Thyroid gland (tissue), 4 donors: ENCODE measurements at regions not wholly inside any gene's neighbourhood (a gene's known extent, or its start where the extent isn't known, plus 50 kb on each side); places are given as distances from the start of the nearest gene placed in this dataset.

ENCODE experiments used
- DNase-seq, 2 donors: peaks; one replicate each; pipeline ENCODE4 v3.0.0-alpha.2; 2019
- H3K27ac ChIP-seq, 3 donors: fragments of 200-600 bp; sonication (generic); 1 replicate in 2 of 3; 2 replicates in 1 of 3; pipeline ENCODE4 v1.5.1; 2016 to 2019; ENCODE audit warnings: mild to moderate bottlenecking in 1 of 3, moderate library complexity in 1 of 3
- H3K27me3 ChIP-seq: fragments of 200-600 bp; sonication (generic); one replicate; pipeline ENCODE4 v1.5.1; 2019
- H3K36me3 ChIP-seq, 2 donors: fragments of 200-600 bp; sonication (generic); one replicate each; pipeline ENCODE4 v1.5.1; 2016 to 2019
- H3K4me1 ChIP-seq, 2 donors: fragments of 200-600 bp; sonication (generic); one replicate each; pipeline ENCODE4 v1.5.1; 2017 to 2019
- H3K4me3 ChIP-seq, 3 donors: fragments of 200-600 bp; sonication (generic); replicated peaks in 1 of 3; 1 replicate in 2 of 3; 2 replicates in 1 of 3; pipeline ENCODE4 v1.5.1; 2016; ENCODE audit warnings: mild to moderate bottlenecking in 1 of 3
- H3K9me3 ChIP-seq: fragments of 200-600 bp; sonication (generic); one replicate; pipeline ENCODE4 v1.5.1; 2017
- POLR2A ChIP-seq, 2 donors: fragments of 450-650 bp; IDR thresholded peaks; one replicate each; pipeline ENCODE4 v1.6.1; 2017; ENCODE audit warnings: antibody characterized with exemption in 2 of 2, mild to moderate bottlenecking in 2 of 2, moderate library complexity in 1 of 2
- WGBS, 2 donors: methylation state at CpG; one replicate each; pipeline ENCODE4 v1.1.5; 2017; 5-methylcytosine and 5-hydroxymethylcytosine counted together
- intact Hi-C: fragments of 100-400 bp; cut with DNase I; formaldehyde crosslinking; loops from one replicate; pipeline ENCODE4 v1.15.1; 2023
- TF ChIP-seq, protein P1 (sequence below), 6 experiments: fragments of 200-600 bp in 3 of 6; fragments of 450-650 bp in 3 of 6; sonication (generic) in 3 of 6; IDR thresholded peaks; one replicate each; pipeline ENCODE4 v1.5.1; 2016 to 2019; ENCODE audit warnings: antibody characterized with exemption in 6 of 6, mild to moderate bottlenecking in 2 of 6, inconsistent platforms in 1 of 6, moderate library complexity in 1 of 6

DNA sequence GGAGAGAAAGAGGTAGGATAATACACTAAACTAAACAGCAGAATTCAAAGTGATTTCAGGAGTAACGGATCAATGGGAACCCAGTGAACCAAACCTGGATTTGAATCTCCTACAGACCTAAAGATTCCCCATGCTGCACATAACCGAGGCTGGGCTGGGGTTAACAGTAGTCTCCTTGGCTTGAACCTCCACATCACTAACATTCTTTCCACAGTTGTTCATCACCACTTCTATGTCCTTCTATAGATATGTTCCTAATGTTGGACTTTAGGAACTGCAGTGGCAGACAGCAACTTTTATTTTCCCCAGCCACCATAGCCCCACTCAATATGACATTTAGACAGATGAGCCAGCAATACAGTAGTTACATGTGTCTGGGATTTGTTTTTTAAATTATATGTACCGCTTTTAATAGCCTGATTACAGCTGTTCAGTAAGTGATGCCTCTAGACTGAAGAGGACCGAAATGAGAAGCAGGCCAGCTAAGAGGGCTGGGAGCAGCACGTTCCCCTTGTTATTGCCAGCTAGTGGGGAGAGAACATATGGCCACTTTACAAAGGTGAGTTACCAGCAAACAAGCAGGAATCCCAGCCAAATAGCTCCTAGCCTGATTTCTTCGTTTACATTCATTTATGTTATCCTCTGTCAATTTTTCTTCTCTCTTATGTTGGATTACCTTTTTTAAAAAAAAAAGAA, 472.6 kb upstream of the CDIN1 start:
- WGBS, 2 donors: 61 to 71% methylated on average over 6 of the region's 6 CpGs

DNA sequence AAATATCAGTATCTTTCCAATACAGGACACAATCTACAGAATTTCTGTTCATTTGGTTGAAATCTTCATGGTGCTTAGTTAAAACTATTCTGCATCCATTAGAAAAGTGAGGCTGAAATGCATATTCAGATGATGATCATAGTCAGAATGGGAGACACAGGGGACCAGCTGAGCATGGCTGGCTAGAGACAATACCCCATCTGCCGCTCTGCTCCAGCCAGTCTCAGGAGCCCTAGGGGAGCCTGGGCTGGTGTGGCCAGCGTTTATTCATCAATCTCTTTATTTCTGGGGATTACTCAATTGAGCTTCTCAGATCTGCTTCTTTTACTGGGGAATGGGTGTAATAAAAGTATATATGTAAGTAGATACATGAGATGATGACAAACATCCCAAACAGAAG, 470.9 kb upstream of the CDIN1 start:
- Histone ChIP-seq H3K4me3 (no peak overlapping the region), H3K4me1 (no peaks in the 10 kb centered on the region), H3K9me3 (no peaks in the 10 kb centered on the region), H3K27me3 (no peaks in the 10 kb centered on the region), H3K27ac (no peak overlapping the region), H3K36me3 (no peaks in the 10 kb centered on the region)
- WGBS, 2 donors: 88 to 92% methylated on average over 2 of the region's 2 CpGs
- TF ChIP-seq, protein P1, sequence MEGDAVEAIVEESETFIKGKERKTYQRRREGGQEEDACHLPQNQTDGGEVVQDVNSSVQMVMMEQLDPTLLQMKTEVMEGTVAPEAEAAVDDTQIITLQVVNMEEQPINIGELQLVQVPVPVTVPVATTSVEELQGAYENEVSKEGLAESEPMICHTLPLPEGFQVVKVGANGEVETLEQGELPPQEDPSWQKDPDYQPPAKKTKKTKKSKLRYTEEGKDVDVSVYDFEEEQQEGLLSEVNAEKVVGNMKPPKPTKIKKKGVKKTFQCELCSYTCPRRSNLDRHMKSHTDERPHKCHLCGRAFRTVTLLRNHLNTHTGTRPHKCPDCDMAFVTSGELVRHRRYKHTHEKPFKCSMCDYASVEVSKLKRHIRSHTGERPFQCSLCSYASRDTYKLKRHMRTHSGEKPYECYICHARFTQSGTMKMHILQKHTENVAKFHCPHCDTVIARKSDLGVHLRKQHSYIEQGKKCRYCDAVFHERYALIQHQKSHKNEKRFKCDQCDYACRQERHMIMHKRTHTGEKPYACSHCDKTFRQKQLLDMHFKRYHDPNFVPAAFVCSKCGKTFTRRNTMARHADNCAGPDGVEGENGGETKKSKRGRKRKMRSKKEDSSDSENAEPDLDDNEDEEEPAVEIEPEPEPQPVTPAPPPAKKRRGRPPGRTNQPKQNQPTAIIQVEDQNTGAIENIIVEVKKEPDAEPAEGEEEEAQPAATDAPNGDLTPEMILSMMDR (IDR thresholded peaks at IDR 0.05): no peak
- no peak for TF ChIP-seq POLR2A (IDR thresholded peaks at IDR 0.05)
- intact Hi-C loops: no loop called here
- DNase-seq: no peak

More for the DNA sequence above, 472.6 kb upstream of the CDIN1 start:
- no peak for DNase-seq
- no peak for TF ChIP-seq POLR2A (IDR thresholded peaks at IDR 0.05)
- TF ChIP-seq, protein P1 (IDR thresholded peaks at IDR 0.05): no peak
- H3K27ac ChIP-seq: no peak overlapping the region
- H3K4me3 ChIP-seq: no peak overlapping the region
- H3K4me1 ChIP-seq: no peaks in the 10 kb centered on the region
- H3K36me3 ChIP-seq: no peaks in the 10 kb centered on the region
- no peaks in the 10 kb centered on the region for H3K27me3 ChIP-seq
- intact Hi-C loops: no loop called here
- H3K9me3 ChIP-seq: no peaks in the 10 kb centered on the region

DNA sequence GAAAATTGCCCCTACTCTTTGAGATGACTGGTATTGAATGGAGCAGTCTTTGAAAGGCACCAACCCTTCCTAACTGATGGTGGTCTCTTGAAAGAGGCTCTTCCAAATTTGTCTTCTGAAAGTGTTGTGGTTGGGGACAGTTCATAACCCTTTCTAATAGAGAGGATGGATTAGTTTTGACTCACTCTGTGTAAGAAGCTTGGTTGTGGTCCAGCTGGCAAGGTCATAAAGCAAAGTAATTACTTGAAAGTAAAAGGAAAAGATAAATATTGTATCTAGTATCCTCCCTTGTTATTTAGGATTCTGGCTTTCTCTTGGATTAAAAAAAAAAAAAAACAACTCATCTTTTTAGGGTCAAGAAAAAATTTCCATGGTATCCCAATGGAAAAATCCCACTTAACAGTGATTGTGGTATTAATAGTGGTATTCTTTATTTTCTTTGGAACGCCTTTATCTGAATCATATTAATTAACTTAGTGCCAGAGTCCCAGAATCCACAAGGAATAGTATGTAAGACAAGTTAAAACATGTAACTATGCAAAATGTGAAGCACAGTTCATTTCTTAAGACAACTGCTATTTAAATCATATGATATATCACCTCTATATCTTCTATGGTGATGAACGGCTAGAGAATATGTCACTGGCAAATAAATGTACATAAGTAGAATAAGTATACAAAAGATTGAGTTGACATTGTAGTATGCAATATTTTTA, 469.3 kb upstream of the CDIN1 start:
- no peak for TF ChIP-seq POLR2A (IDR thresholded peaks at IDR 0.05)
- TF ChIP-seq, protein P1 (IDR thresholded peaks at IDR 0.05): no peak
- Histone ChIP-seq H3K4me3 (no peak overlapping the region), H3K27ac (no peak overlapping the region), H3K4me1 (no peaks in the 10 kb centered on the region), H3K36me3 (no peaks in the 10 kb centered on the region), H3K9me3 (no peaks in the 10 kb centered on the region), H3K27me3 (no peaks in the 10 kb centered on the region)
- 70 to 74% methylated on average over 2 of the region's 2 CpGs for WGBS, 2 donors
- intact Hi-C loops: no loop called here
- DNase-seq: no peak

DNA sequence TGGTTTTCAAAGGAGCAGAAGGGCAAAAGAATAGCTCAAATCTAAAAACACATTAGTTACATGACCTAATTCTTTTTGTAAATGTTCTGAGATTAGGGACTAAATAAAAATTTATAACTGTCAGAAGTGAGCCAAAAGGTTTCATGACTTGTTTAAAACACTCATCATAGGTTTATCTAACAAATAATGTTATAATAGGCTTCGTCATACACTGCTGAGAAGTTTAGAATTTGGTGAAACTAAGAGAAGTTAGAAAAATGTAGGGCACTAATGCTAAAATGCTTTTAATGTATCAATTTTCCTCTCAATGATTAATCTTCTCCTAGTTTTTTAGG, 468.8 kb upstream of the CDIN1 start:
- Histone ChIP-seq H3K27me3 (no peaks in the 10 kb centered on the region), H3K36me3 (no peaks in the 10 kb centered on the region), H3K9me3 (no peaks in the 10 kb centered on the region), H3K4me1 (no peaks in the 10 kb centered on the region), H3K4me3 (no peak overlapping the region), H3K27ac (no peak overlapping the region)
- no peak for DNase-seq
- no peak for TF ChIP-seq POLR2A (IDR thresholded peaks at IDR 0.05)
- TF ChIP-seq, protein P1 (IDR thresholded peaks at IDR 0.05): no peak
- WGBS, 2 donors: 71 to 79% methylated on average over 1 of the region's 1 CpG
- intact Hi-C loops: no loop called here

DNA sequence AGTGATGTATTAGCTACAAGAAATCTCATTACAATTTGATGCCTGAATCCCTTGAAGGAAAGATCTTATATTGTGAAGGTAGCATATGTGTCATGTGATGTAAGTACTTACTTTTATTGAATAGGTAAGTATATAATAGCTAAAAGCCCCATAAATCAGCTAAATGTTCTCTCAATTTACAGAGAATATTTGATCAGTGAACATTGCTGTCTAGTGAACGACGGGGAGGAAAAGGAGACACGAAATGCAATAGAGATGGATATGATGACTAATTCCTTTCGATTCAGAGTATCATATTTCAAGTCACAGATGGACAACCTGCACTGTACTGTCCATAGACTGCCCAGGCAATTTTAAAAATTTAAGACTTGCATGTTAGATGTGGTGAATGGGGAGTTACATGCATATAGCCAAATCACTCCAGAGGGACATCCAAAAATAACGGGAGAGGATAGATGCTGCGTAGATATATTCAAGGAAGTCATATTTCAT, 462.1 kb upstream of the CDIN1 start:
- TF ChIP-seq POLR2A (IDR thresholded peaks at IDR 0.05): no peak
- TF ChIP-seq, protein P1 (IDR thresholded peaks at IDR 0.05): no peak
- H3K36me3 ChIP-seq: no peaks in the 10 kb centered on the region
- no peaks in the 10 kb centered on the region for H3K4me1 ChIP-seq
- H3K27ac ChIP-seq: no peak overlapping the region
- intact Hi-C loops: no loop called here
- WGBS, 2 donors: 88% methylated on average over 6 of the region's 6 CpGs
- H3K4me3 ChIP-seq: no peak overlapping the region
- H3K27me3 ChIP-seq: no peaks in the 10 kb centered on the region
- H3K9me3 ChIP-seq: no peaks in the 10 kb centered on the region
- no peak for DNase-seq
